ENCODE measurements at regions not wholly inside any gene's neighbourhood (a gene's known extent, or its start where the extent isn't known, plus 50 kb on each side); places are given as distances from the start of the nearest gene placed in this dataset.

DNA sequence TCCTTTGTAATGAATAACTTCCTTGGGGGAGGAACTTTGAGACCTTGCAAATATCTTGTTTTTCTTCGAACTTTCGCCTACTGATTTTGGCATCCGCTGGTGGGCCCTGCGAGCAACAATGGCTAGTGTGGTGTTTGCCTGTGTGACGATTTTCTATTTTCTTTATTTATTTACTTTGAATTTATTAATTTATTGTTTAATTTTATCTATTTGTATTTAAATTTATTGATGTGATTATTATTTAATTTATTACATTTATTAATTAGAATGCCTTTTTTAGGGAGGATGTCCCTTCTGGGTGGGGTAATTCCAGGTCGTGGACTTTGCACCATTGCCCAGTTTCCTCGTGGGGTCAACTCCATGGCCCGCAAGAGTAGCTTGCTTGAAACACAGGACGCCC lies 149.7 kb downstream of the ZNF664 start:
- no peak overlapping the region for H3K4me3 Mint-ChIP-seq (ENCODE audit: unreplicated experiment)
- TF ChIP-seq, protein P1, sequence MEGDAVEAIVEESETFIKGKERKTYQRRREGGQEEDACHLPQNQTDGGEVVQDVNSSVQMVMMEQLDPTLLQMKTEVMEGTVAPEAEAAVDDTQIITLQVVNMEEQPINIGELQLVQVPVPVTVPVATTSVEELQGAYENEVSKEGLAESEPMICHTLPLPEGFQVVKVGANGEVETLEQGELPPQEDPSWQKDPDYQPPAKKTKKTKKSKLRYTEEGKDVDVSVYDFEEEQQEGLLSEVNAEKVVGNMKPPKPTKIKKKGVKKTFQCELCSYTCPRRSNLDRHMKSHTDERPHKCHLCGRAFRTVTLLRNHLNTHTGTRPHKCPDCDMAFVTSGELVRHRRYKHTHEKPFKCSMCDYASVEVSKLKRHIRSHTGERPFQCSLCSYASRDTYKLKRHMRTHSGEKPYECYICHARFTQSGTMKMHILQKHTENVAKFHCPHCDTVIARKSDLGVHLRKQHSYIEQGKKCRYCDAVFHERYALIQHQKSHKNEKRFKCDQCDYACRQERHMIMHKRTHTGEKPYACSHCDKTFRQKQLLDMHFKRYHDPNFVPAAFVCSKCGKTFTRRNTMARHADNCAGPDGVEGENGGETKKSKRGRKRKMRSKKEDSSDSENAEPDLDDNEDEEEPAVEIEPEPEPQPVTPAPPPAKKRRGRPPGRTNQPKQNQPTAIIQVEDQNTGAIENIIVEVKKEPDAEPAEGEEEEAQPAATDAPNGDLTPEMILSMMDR (IDR thresholded peaks at IDR 0.05; ENCODE audit: unreplicated experiment) = no peak
- no peaks in the 10 kb centered on the region for H3K4me1 Mint-ChIP-seq (ENCODE audit: unreplicated experiment)
- H3K27me3 Mint-ChIP-seq (ENCODE audit: unreplicated experiment) = peaks cover 3% of the 10 kb centered on the region
- H3K27ac Mint-ChIP-seq (ENCODE audit: unreplicated experiment) = no peak overlapping the region
- DNase-seq (ENCODE audit: low spot score) = no peak
- no peaks in the 10 kb centered on the region for H3K9me3 Mint-ChIP-seq (ENCODE audit: unreplicated experiment)
- H3K36me3 Mint-ChIP-seq (ENCODE audit: low read depth, unreplicated experiment) = no peaks in the 10 kb centered on the region

- H3K27ac Mint-ChIP-seq (ENCODE audit: unreplicated experiment) = no peak overlapping the region
- TF ChIP-seq, protein P1 (IDR thresholded peaks at IDR 0.05; ENCODE audit: unreplicated experiment) = no peak
- H3K4me1 Mint-ChIP-seq (ENCODE audit: unreplicated experiment) = no peaks in the 10 kb centered on the region
- no peak overlapping the region for H3K4me3 Mint-ChIP-seq (ENCODE audit: unreplicated experiment)
- no peaks in the 10 kb centered on the region for H3K9me3 Mint-ChIP-seq (ENCODE audit: unreplicated experiment)
- H3K27me3 Mint-ChIP-seq (ENCODE audit: unreplicated experiment) = peaks cover 1% of the 10 kb centered on the region
- no peak for DNase-seq (ENCODE audit: low spot score)
- no peaks in the 10 kb centered on the region for H3K36me3 Mint-ChIP-seq (ENCODE audit: low read depth, unreplicated experiment)
Measured at GRCh38 chr12:124123296-124124000, 150.4 kb downstream of the ZNF664 start.

- TF ChIP-seq, protein P1 (IDR thresholded peaks at IDR 0.05; ENCODE audit: unreplicated experiment) = no peak
- no peaks in the 10 kb centered on the region for H3K4me1 Mint-ChIP-seq (ENCODE audit: unreplicated experiment)
- H3K9me3 Mint-ChIP-seq (ENCODE audit: unreplicated experiment) = no peaks in the 10 kb centered on the region
- peaks cover 1% of the 10 kb centered on the region for H3K27me3 Mint-ChIP-seq (ENCODE audit: unreplicated experiment)
- no peak overlapping the region for H3K27ac Mint-ChIP-seq (ENCODE audit: unreplicated experiment)
- H3K4me3 Mint-ChIP-seq (ENCODE audit: unreplicated experiment) = no peak overlapping the region
- no peaks in the 10 kb centered on the region for H3K36me3 Mint-ChIP-seq (ENCODE audit: low read depth, unreplicated experiment)
- DNase-seq (ENCODE audit: low spot score) = no peak
Measured at GRCh38 chr12:124125203-124125871, 152.3 kb downstream of the ZNF664 start.

DNA sequence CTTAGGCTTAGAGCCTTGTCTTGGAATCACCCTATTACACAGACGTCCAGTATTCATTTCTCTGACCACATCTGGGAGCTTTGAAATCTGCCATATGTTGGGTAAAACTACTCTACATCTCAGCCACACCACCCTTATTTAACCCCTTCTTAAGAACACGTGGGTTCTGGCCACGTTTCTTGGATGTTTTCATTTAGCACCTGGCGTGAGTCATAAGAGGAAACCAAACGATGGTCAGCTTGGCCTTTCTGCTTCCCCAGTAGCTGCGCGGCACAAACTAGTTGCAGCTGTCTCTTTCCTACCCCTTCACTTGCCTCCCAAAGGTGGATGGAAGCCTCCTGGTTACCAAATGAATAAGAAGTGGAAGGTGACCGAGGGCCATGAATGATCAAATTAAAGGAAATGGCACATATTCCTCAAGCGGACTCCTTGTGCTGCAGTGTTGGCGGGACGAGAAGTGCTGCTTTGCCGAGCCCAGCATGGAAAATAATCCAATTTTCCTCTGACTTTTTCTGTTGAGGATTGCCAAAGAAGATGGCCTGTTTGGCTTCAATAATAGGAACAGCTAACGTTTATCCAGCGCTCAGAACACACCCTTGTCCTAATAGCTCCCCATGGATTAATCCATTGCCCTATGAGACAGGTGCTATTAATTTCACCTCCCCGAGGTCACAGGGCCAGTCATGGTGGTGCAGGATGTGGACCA lies 154.1 kb downstream of the ZNF664 start:
- no peak overlapping the region for H3K4me3 Mint-ChIP-seq (ENCODE audit: unreplicated experiment)
- no peak overlapping the region for H3K27ac Mint-ChIP-seq (ENCODE audit: unreplicated experiment)
- peaks cover 1% of the 10 kb centered on the region for H3K27me3 Mint-ChIP-seq (ENCODE audit: unreplicated experiment)
- H3K4me1 Mint-ChIP-seq (ENCODE audit: unreplicated experiment) = peaks cover 12% of the 10 kb centered on the region
- no peaks in the 10 kb centered on the region for H3K9me3 Mint-ChIP-seq (ENCODE audit: unreplicated experiment)
- TF ChIP-seq, protein P1 (IDR thresholded peaks at IDR 0.05; ENCODE audit: unreplicated experiment) = no peak
- no peaks in the 10 kb centered on the region for H3K36me3 Mint-ChIP-seq (ENCODE audit: low read depth, unreplicated experiment)
- DNase-seq (ENCODE audit: low spot score) = no peak

Data from endothelial cell (in vitro differentiated cells).